ENCODE measurements at regions not wholly inside any gene's neighbourhood (a gene's known extent, or its start where the extent isn't known, plus 50 kb on each side); places are given as distances from the start of the nearest gene placed in this dataset.
A peak's percentile ranks its signal among the peaks of the same experiment; 100 is the strongest.
"Not testable (repeated sequence)": the region's sequence is repeated elsewhere in the genome, so short reads cannot be mapped to it uniquely, and the experiment has no call there.

DNA sequence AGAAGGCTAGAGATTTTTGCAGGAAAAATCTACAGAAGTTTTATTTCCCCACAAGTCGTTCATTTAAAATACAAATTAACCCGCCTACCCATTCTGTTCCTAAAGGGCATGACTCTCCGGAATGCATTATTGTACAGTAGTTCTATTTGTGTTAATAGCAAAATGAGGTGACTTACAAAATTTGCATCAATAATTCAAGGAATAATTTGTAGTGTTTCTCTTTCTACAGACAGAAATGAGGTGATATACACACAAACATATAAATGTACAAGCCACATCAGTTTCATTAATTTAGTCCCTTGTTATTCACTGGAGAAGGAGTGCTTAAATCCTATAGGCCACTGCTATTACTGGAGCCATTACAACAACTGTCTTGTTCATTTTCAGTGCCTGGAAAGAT, 501.3 kb upstream of the DIAPH2 start:
- H3K4me3 ChIP-seq (ENCODE audit: low read depth, low read length): no peak overlapping the region
- no peaks in the 10 kb centered on the region for H3K36me3 ChIP-seq (ENCODE audit: control insufficient read depth, insufficient read depth, low read length)
- no peak for DNase-seq (ENCODE audit: low read depth)
- H3K27me3 ChIP-seq (ENCODE audit: control insufficient read depth, insufficient read depth, low read length): no peaks in the 10 kb centered on the region
- FAIRE-seq: no peak
- TF ChIP-seq, protein P1, sequence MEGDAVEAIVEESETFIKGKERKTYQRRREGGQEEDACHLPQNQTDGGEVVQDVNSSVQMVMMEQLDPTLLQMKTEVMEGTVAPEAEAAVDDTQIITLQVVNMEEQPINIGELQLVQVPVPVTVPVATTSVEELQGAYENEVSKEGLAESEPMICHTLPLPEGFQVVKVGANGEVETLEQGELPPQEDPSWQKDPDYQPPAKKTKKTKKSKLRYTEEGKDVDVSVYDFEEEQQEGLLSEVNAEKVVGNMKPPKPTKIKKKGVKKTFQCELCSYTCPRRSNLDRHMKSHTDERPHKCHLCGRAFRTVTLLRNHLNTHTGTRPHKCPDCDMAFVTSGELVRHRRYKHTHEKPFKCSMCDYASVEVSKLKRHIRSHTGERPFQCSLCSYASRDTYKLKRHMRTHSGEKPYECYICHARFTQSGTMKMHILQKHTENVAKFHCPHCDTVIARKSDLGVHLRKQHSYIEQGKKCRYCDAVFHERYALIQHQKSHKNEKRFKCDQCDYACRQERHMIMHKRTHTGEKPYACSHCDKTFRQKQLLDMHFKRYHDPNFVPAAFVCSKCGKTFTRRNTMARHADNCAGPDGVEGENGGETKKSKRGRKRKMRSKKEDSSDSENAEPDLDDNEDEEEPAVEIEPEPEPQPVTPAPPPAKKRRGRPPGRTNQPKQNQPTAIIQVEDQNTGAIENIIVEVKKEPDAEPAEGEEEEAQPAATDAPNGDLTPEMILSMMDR (IDR thresholded peaks at IDR 0.05; ENCODE audit: insufficient read depth, low read length, severe bottlenecking): no peak

DNA sequence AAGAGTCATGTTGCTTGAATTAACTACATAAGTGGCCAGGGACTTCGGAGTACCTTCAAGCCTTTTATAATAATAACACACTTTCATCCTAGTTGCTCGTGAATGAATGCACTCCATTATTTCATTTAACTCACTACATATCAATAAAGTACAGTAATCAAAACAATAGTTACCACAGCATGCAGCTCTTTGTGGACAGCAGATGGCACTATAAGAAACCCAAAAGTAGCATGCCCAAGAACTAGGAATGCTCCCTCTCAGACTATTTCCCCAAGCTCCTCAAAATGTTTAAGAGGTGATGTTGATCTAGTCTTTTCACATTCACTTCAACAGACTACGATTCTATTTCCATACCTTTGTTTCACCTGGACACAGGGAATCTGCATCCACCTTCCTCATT, 500.8 kb upstream of the DIAPH2 start:
- TF ChIP-seq, protein P1 (IDR thresholded peaks at IDR 0.05; ENCODE audit: insufficient read depth, low read length, severe bottlenecking): peak; percentile 37
- Histone ChIP-seq H3K27me3 (ENCODE audit: control insufficient read depth, insufficient read depth, low read length) (no peaks in the 10 kb centered on the region), H3K4me3 (ENCODE audit: low read depth, low read length) (no peak overlapping the region), H3K36me3 (ENCODE audit: control insufficient read depth, insufficient read depth, low read length) (no peaks in the 10 kb centered on the region)
- FAIRE-seq (no peak), DNase-seq (ENCODE audit: low read depth) (peak; percentile 13)

DNA sequence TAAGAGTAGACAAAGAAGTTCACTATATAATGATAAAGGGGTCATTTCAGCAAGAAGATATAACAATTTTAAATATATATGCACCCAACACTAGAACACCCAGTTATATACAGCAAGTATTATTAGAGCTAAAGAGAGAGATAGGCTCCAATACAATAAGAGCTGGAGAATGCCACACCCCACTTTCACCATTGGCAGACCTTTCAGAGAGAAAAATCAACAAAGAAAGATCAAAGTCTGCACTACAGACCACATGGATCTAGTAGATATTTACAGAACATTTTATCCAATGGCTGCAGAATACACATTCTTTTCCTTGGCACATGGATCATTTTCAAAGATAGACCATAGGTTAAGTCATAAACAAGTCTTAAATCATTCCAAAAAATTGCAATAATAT, 479.7 kb upstream of the DIAPH2 start:
- Histone ChIP-seq H3K4me3 (ENCODE audit: low read depth, low read length) (no peak overlapping the region), H3K27me3 (ENCODE audit: control insufficient read depth, insufficient read depth, low read length) (no peaks in the 10 kb centered on the region), H3K36me3 (ENCODE audit: control insufficient read depth, insufficient read depth, low read length) (no peaks in the 10 kb centered on the region)
- TF ChIP-seq, protein P1 (IDR thresholded peaks at IDR 0.05; ENCODE audit: insufficient read depth, low read length, severe bottlenecking): no peak
- DNase-seq (ENCODE audit: low read depth) (no peak), FAIRE-seq (no peak)

DNA sequence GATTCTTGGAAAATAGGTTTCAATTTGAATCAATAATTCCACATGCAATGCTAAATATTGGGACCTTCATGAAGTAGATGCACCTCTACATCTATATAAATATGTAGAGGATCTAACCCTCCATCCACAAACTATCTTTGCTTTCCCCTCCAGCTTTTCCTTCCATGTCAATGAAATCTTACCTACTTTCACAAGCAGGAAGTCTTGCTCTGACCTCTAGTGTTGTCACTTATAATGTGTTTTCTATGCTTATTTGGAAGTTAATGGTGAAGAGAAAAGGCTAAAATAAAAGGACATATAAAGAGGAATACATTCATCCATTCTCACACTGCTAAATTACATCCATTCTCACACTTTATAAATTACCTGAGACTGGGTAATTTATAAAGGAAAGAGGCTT, 472.7 kb upstream of the DIAPH2 start:
- Histone ChIP-seq H3K27me3 (ENCODE audit: control insufficient read depth, insufficient read depth, low read length) (no peaks in the 10 kb centered on the region), H3K36me3 (ENCODE audit: control insufficient read depth, insufficient read depth, low read length) (no peaks in the 10 kb centered on the region), H3K4me3 (ENCODE audit: low read depth, low read length) (no peak overlapping the region)
- DNase-seq (ENCODE audit: low read depth) (no peak), FAIRE-seq (no peak)
- TF ChIP-seq, protein P1 (IDR thresholded peaks at IDR 0.05; ENCODE audit: insufficient read depth, low read length, severe bottlenecking): no peak

DNA sequence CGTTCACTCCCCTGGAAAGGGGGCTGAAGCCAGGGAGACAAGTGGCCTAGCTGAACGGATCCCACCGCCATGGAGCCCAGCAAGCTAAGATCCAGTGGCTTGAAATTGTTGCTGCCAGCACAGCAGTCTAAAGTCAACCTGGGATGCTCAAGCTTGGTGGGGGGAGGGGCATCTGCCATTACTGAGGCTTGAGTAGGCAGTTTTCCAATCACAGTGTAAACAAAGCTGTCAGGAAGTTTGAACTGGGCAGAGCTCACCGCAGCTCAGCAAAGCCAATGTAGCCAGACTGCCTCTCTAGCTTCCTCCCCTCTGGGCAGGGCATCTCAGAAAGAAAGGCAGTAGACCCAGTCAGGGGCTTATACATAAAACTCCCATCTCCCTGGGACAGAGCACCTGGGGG, 470.0 kb upstream of the DIAPH2 start:
- not testable (repeated sequence) for FAIRE-seq; H3K36me3 ChIP-seq (ENCODE audit: control insufficient read depth, insufficient read depth, low read length); H3K4me3 ChIP-seq (ENCODE audit: low read depth, low read length); H3K27me3 ChIP-seq (ENCODE audit: control insufficient read depth, insufficient read depth, low read length); DNase-seq (ENCODE audit: low read depth)

DNA sequence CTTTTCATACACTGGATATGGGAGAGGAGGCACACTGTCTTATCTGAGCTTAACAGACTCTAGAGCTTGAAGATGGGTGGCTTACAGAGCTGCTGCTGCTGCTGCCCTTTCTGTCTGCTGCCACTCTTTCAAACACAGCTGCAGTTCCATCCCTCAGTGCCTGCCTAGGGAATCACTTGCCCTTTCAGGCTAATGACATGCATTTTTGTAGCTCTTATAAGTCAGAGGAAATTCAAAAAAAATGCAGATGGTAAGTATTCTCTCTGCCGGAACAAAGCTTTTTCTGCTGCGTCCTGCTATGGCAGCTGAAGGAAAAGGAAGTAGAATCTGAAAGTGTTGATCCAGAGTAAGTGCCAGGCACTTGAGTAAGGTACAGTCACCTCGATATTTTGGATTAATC, 460.4 kb upstream of the DIAPH2 start:
- DNase-seq (ENCODE audit: low read depth): no peak
- Histone ChIP-seq H3K36me3 (ENCODE audit: control insufficient read depth, insufficient read depth, low read length) (no peaks in the 10 kb centered on the region), H3K27me3 (ENCODE audit: control insufficient read depth, insufficient read depth, low read length) (no peaks in the 10 kb centered on the region), H3K4me3 (ENCODE audit: low read depth, low read length) (no peak overlapping the region)
- TF ChIP-seq, protein P1 (IDR thresholded peaks at IDR 0.05; ENCODE audit: insufficient read depth, low read length, severe bottlenecking): no peak
- no peak for FAIRE-seq
